AG08396 (cell line): ENCODE measurements at regions not wholly inside any gene's neighbourhood (a gene's known extent, or its start where the extent isn't known, plus 50 kb on each side); places are given as distances from the start of the nearest gene placed in this dataset.
"Not testable (repeated sequence)": the region's sequence is repeated elsewhere in the genome, so short reads cannot be mapped to it uniquely, and the experiment has no call there.

Experiments
- DNase-seq: peaks from one replicate; pipeline ENCODE4 v3.0.0; 2012; ENCODE audit warnings: low spot score, mixed read lengths

GRCh38 chr13:80708791-80709190, 367.9 kb upstream of the SPRY2 start:
- no peak for DNase-seq

- DNase-seq: no peak
Measured at GRCh38 chr13:80707000-80707983, 366.4 kb upstream of the SPRY2 start.

GRCh38 chr13:80706164-80706471, 365.2 kb upstream of the SPRY2 start:
- no peak for DNase-seq

GRCh38 chr13:80705371-80706163, 364.6 kb upstream of the SPRY2 start:
- no peak for DNase-seq

GRCh38 chr13:80704369-80704768, 363.4 kb upstream of the SPRY2 start:
- no peak for DNase-seq

GRCh38 chr13:80695841-80696240, 354.9 kb upstream of the SPRY2 start:
- no peak for DNase-seq

- DNase-seq: not testable (repeated sequence)
Measured at GRCh38 chr13:80691814-80692213, 350.9 kb upstream of the SPRY2 start.

GRCh38 chr13:80690208-80690607, 349.3 kb upstream of the SPRY2 start:
- DNase-seq: no peak

GRCh38 chr13:80688593-80688992, 347.7 kb upstream of the SPRY2 start:
- no peak for DNase-seq

GRCh38 chr13:80685942-80686341, 345.0 kb upstream of the SPRY2 start:
- no peak for DNase-seq

- no peak for DNase-seq
Measured at GRCh38 chr13:80684217-80684991, 343.5 kb upstream of the SPRY2 start.

GRCh38 chr13:80680786-80681366, 339.9 kb upstream of the SPRY2 start:
- DNase-seq: no peak

GRCh38 chr13:80679423-80679822, 338.5 kb upstream of the SPRY2 start:
- DNase-seq: no peak

- DNase-seq: no peak
Measured at GRCh38 chr13:80677227-80677626, 336.3 kb upstream of the SPRY2 start.

- DNase-seq: not testable (repeated sequence)
Measured at GRCh38 chr13:80675442-80675841, 334.5 kb upstream of the SPRY2 start.

- DNase-seq: no peak
Measured at GRCh38 chr13:80671773-80672172, 330.8 kb upstream of the SPRY2 start.

GRCh38 chr13:80669112-80669511, 328.2 kb upstream of the SPRY2 start:
- DNase-seq: no peak

GRCh38 chr13:80668452-80668851, 327.5 kb upstream of the SPRY2 start:
- DNase-seq: no peak

- DNase-seq: no peak
Measured at GRCh38 chr13:80666782-80667552, 326.0 kb upstream of the SPRY2 start.

GRCh38 chr13:80665792-80666333, 324.9 kb upstream of the SPRY2 start:
- DNase-seq: no peak

- no peak for DNase-seq
Measured at GRCh38 chr13:80664950-80665349, 324.0 kb upstream of the SPRY2 start.
